Esophagus muscularis mucosa (tissue), 4 donors: ENCODE measurements at regions not wholly inside any gene's neighbourhood (a gene's known extent, or its start where the extent isn't known, plus 50 kb on each side); places are given as distances from the start of the nearest gene placed in this dataset.

Experiments
- DNase-seq: peaks from one replicate; pipeline ENCODE4 v3.0.0-alpha.2; 2017; ENCODE audit errors: extremely low spot score
- H3K27ac ChIP-seq, 4 donors: fragments of 200-600 bp; sonication (generic); replicated peaks in 1 of 4; 1 replicate in 3 of 4; 2 replicates in 1 of 4; pipeline ENCODE4 v1.5.1; 2016 to 2019; ENCODE audit warnings: mild to moderate bottlenecking in 1 of 4
- H3K27me3 ChIP-seq, 4 donors: fragments of 200-600 bp; sonication (generic); one replicate each; pipeline versions ENCODE4 v1.5.1 to v1.6.0; 2016 to 2019
- H3K36me3 ChIP-seq, 4 donors: fragments of 200-600 bp; sonication (generic); one replicate each; pipeline ENCODE4 v1.5.1; 2016 to 2019
- H3K4me1 ChIP-seq, 4 donors: fragments of 200-600 bp; sonication (generic); one replicate each; pipeline ENCODE4 v1.5.1; 2016 to 2019
- H3K4me3 ChIP-seq, 4 donors: fragments of 200-600 bp; sonication (generic); 1 replicate in 2 of 4; 2 replicates in 2 of 4; pipeline ENCODE4 v1.5.1; 2016 to 2019; ENCODE audit warnings: mild to moderate bottlenecking in 4 of 4, moderate library complexity in 1 of 4
- H3K9me3 ChIP-seq, 4 donors: fragments of 200-600 bp; sonication (generic); 1 replicate in 3 of 4; 2 replicates in 1 of 4; pipeline ENCODE4 v1.5.1; 2016 to 2019
- CTCF ChIP-seq, 3 experiments: fragments of 200-600 bp in 2 of 3; fragments of 450-650 bp in 1 of 3; sonication (generic) in 2 of 3; IDR thresholded peaks; one replicate each; pipeline ENCODE4 v1.5.1; 2017 to 2019; ENCODE audit warnings: antibody characterized with exemption in 3 of 3, mild to moderate bottlenecking in 2 of 3, moderate library complexity in 1 of 3
- EP300 ChIP-seq: sonication (generic); formaldehyde crosslinking; IDR thresholded peaks from one replicate; pipeline ENCODE4 v1.6.1; 2017; ENCODE audit warnings: antibody characterized with exemption
- POLR2A ChIP-seq: fragments of 450-650 bp; IDR thresholded peaks from one replicate; pipeline ENCODE4 v1.6.1; 2017; ENCODE audit warnings: antibody characterized with exemption, moderate library complexity, mild to moderate bottlenecking, low read depth
- POLR2AphosphoS5 ChIP-seq, 2 donors: sonication (generic); formaldehyde crosslinking; IDR thresholded peaks; one replicate each; pipeline ENCODE4 v1.6.1; 2017; ENCODE audit warnings: antibody characterized with exemption in 2 of 2
- WGBS: methylation state at CpG from one replicate; pipeline ENCODE4 v1.1.5; 2018; 5-methylcytosine and 5-hydroxymethylcytosine counted together
- intact Hi-C: fragments of 100-400 bp; cut with DNase I; formaldehyde crosslinking; loops from one replicate; pipeline ENCODE4 v1.15.1; 2023

GRCh38 chr5:73327908-73328455, 120.6 kb downstream of the FOXD1 start:
- no peak overlapping the region for H3K4me3 ChIP-seq
- 98% methylated on average over 2 of the region's 2 CpGs for WGBS
- intact Hi-C loops = no loop called here
- peaks cover 0 to 1% (median 0%) of the 10 kb centered on the region in 4 donors for H3K27me3 ChIP-seq
- H3K27ac ChIP-seq = no peak overlapping the region
- no peaks in the 10 kb centered on the region for H3K36me3 ChIP-seq
- no peaks in the 10 kb centered on the region for H3K4me1 ChIP-seq
- no peak for TF ChIP-seq CTCF (IDR thresholded peaks at IDR 0.05)
- no peak for DNase-seq
- peaks cover 0 to 24% (median 11%) of the 10 kb centered on the region in 4 donors for H3K9me3 ChIP-seq

- WGBS = 97% methylated on average over 3 of the region's 3 CpGs
- Histone ChIP-seq H3K4me1 (no peaks in the 10 kb centered on the region), H3K27me3 (peaks cover 0 to 9% (median 0%) of the 10 kb centered on the region in 4 donors), H3K4me3 (no peak overlapping the region), H3K36me3 (no peaks in the 10 kb centered on the region), H3K9me3 (peaks cover 0 to 9% (median 5%) of the 10 kb centered on the region in 4 donors), H3K27ac (no peak overlapping the region)
- intact Hi-C loops = no loop called here
- peak; percentile 72 for DNase-seq
- TF ChIP-seq POLR2A (no peak), CTCF (IDR thresholded peaks at IDR 0.05) (no peak), EP300 (no peak), POLR2AphosphoS5 (IDR thresholded peaks at IDR 0.05) (no peak)
Measured at GRCh38 chr5:73325546-73325945, 123.0 kb downstream of the FOXD1 start.

GRCh38 chr5:73323466-73323865, 125.1 kb downstream of the FOXD1 start:
- Histone ChIP-seq H3K4me3 (no peak overlapping the region), H3K36me3 (no peaks in the 10 kb centered on the region), H3K4me1 (no peaks in the 10 kb centered on the region), H3K27ac (no peak overlapping the region), H3K27me3 (peaks cover 0 to 9% (median 0%) of the 10 kb centered on the region in 4 donors), H3K9me3 (peaks cover 0 to 3% (median 0%) of the 10 kb centered on the region in 4 donors)
- 80% methylated on average over 5 of the region's 5 CpGs for WGBS
- intact Hi-C loops = no loop called here
- DNase-seq = no peak
- no peak for TF ChIP-seq CTCF (IDR thresholded peaks at IDR 0.05)

- intact Hi-C loops = no loop called here
- DNase-seq = peak; percentile 80
- no peaks in the 10 kb centered on the region for H3K4me1 ChIP-seq
- no peak overlapping the region for H3K27ac ChIP-seq
- H3K36me3 ChIP-seq = no peaks in the 10 kb centered on the region
- 95% methylated on average over 9 of the region's 9 CpGs for WGBS
- H3K27me3 ChIP-seq = peaks cover 0 to 10% (median 0%) of the 10 kb centered on the region in 4 donors
- peaks cover 0 to 3% (median 0%) of the 10 kb centered on the region in 4 donors for H3K9me3 ChIP-seq
- TF ChIP-seq EP300 = no peak
- TF ChIP-seq POLR2AphosphoS5 (IDR thresholded peaks at IDR 0.05) = no peak
- no peak for TF ChIP-seq POLR2A
- no peak for TF ChIP-seq CTCF (IDR thresholded peaks at IDR 0.05)
- no peak overlapping the region for H3K4me3 ChIP-seq
Measured at GRCh38 chr5:73322437-73323076, 126.0 kb downstream of the FOXD1 start.
